Stomach (tissue), 8 donors: ENCODE measurements at regions not wholly inside any gene's neighbourhood (a gene's known extent, or its start where the extent isn't known, plus 50 kb on each side); places are given as distances from the start of the nearest gene placed in this dataset.

Experiments
- DNase-seq, 2 donors: peaks; one replicate each; pipeline versions ENCODE4 v3.0.0 to v3.0.0-alpha.2; 2013 to 2019
- H3K27ac ChIP-seq, 5 donors: fragments of 200-600 bp in 4 of 5; sonication (generic) in 4 of 5; one replicate each; pipeline ENCODE4 v1.5.1; 2013 to 2019; ENCODE audit warnings: mild to moderate bottlenecking in 1 of 5, moderate library complexity in 1 of 5
- H3K27me3 ChIP-seq, 3 donors: fragments of 200-600 bp; sonication (generic); one replicate each; pipeline ENCODE4 v1.5.1; 2017 to 2019; ENCODE audit warnings: mixed run types in 1 of 3
- H3K36me3 ChIP-seq, 4 donors: fragments of 200-600 bp; sonication (generic); 1 replicate in 3 of 4; 2 replicates in 1 of 4; pipeline ENCODE4 v1.5.1; 2016 to 2019
- H3K4me1 ChIP-seq, 4 donors: fragments of 200-600 bp; sonication (generic); one replicate each; pipeline ENCODE4 v1.5.1; 2016 to 2019
- H3K4me3 ChIP-seq, 4 donors: fragments of 200-600 bp; sonication (generic) in 3 of 4; one replicate each; pipeline ENCODE4 v1.5.1; 2016 to 2019; ENCODE audit warnings: mild to moderate bottlenecking in 1 of 4
- H3K9me3 ChIP-seq, 4 donors: fragments of 200-600 bp; sonication (generic); one replicate each; pipeline ENCODE4 v1.5.1; 2016 to 2019
- EP300 ChIP-seq: sonication (generic); formaldehyde crosslinking; IDR thresholded peaks from one replicate; pipeline ENCODE4 v1.6.1; 2017; ENCODE audit warnings: antibody characterized with exemption
- POLR2A ChIP-seq, 4 donors: fragments of 450-650 bp; IDR thresholded peaks; one replicate each; pipeline ENCODE4 v1.6.1; 2016; ENCODE audit warnings: antibody characterized with exemption in 4 of 4, control low read depth in 2 of 4, mild to moderate bottlenecking in 1 of 4, moderate library complexity in 1 of 4
- POLR2AphosphoS5 ChIP-seq, 3 donors: sonication (generic); formaldehyde crosslinking; IDR thresholded peaks; one replicate each; pipeline ENCODE4 v1.6.1; 2016; ENCODE audit warnings: antibody characterized with exemption in 3 of 3
- WGBS, 5 donors: extraction: QIAGEN DNeasy Blood & Tissue Kit in 3 of 5; methylation state at CpG; one replicate each; pipeline versions ENCODE4 v1.1.5 to v1.1.7; 2013 to 2018; 5-methylcytosine and 5-hydroxymethylcytosine counted together
- intact Hi-C: fragments of 100-400 bp; cut with DNase I; formaldehyde crosslinking; loops from one replicate; pipeline ENCODE4 v1.15.1; 2023; ENCODE audit warnings: low total_unique reads
- TF ChIP-seq, protein P1 (sequence below), 7 experiments: fragments of 450-650 bp in 4 of 7; fragments of 200-600 bp in 3 of 7; sonication (generic) in 3 of 7; IDR thresholded peaks; one replicate each; pipeline ENCODE4 v1.5.1; 2016 to 2019; ENCODE audit warnings: antibody characterized with exemption in 7 of 7, control low read depth in 2 of 7, mild to moderate bottlenecking in 1 of 7
- donor health status: healthy with polysubstance abuse.
- donor health status: Bipolar disorder and iron deficiency.
- donor health status: healthy.

GRCh38 chr6:105791179-105791578 lies 295.0 kb upstream of the PRDM1 start:
- TF ChIP-seq, protein P1, sequence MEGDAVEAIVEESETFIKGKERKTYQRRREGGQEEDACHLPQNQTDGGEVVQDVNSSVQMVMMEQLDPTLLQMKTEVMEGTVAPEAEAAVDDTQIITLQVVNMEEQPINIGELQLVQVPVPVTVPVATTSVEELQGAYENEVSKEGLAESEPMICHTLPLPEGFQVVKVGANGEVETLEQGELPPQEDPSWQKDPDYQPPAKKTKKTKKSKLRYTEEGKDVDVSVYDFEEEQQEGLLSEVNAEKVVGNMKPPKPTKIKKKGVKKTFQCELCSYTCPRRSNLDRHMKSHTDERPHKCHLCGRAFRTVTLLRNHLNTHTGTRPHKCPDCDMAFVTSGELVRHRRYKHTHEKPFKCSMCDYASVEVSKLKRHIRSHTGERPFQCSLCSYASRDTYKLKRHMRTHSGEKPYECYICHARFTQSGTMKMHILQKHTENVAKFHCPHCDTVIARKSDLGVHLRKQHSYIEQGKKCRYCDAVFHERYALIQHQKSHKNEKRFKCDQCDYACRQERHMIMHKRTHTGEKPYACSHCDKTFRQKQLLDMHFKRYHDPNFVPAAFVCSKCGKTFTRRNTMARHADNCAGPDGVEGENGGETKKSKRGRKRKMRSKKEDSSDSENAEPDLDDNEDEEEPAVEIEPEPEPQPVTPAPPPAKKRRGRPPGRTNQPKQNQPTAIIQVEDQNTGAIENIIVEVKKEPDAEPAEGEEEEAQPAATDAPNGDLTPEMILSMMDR (IDR thresholded peaks at IDR 0.05), result no peak
- TF ChIP-seq POLR2A (IDR thresholded peaks at IDR 0.05) (no peak), EP300 (no peak), POLR2AphosphoS5 (IDR thresholded peaks at IDR 0.05) (no peak)
- H3K4me3 ChIP-seq, result no peak overlapping the region
- no peaks in the 10 kb centered on the region for H3K9me3 ChIP-seq
- H3K27me3 ChIP-seq, result no peaks in the 10 kb centered on the region
- peaks cover 0 to 18% (median 9%) of the 10 kb centered on the region in 4 donors for H3K4me1 ChIP-seq
- WGBS, 5 donors, result 50 to 75% (median 70%) methylated on average over 1 of the region's 1 CpG
- H3K27ac ChIP-seq, result no peak overlapping the region
- intact Hi-C loops, result no loop called here
- no peak for DNase-seq
- H3K36me3 ChIP-seq, result no peaks in the 10 kb centered on the region

DNA sequence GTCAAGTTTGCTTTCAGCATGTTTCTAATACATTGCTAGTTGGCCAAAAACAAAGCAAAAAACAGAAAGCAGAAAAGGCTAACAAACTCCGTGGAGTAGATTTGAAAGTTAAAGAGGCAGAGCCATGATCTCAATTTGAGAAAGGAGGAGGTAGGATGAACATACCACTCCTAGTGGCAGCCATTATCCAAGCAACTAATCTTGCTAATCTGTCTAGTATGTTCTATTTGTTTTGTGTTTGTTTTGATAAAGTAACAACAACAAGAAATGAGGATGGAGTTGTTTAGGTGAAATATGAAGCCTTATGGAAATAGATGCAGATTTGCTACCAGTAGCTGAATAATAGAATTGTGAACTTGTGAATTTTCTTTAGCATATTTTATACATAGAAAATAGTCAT lies 295.5 kb upstream of the PRDM1 start:
- no peak overlapping the region for H3K4me3 ChIP-seq
- H3K27ac ChIP-seq, result no peak overlapping the region
- H3K36me3 ChIP-seq, result no peaks in the 10 kb centered on the region
- H3K27me3 ChIP-seq, result no peaks in the 10 kb centered on the region
- TF ChIP-seq POLR2AphosphoS5 (IDR thresholded peaks at IDR 0.05), result no peak
- no peak for TF ChIP-seq EP300
- TF ChIP-seq POLR2A (IDR thresholded peaks at IDR 0.05), result no peak
- TF ChIP-seq, protein P1 (IDR thresholded peaks at IDR 0.05), result no peak
- H3K9me3 ChIP-seq, result no peaks in the 10 kb centered on the region
- peaks cover 0 to 14% (median 7%) of the 10 kb centered on the region in 4 donors for H3K4me1 ChIP-seq
- WGBS, 5 donors, result 41 to 58% (median 47%) methylated on average over 1 of the region's 1 CpG
- DNase-seq, result no peak
- intact Hi-C loops, result no loop called here

- H3K4me1 ChIP-seq, result peaks cover 0 to 15% (median 7%) of the 10 kb centered on the region in 4 donors
Measured at GRCh38 chr6:105789935-105790334, 296.2 kb upstream of the PRDM1 start.

DNA sequence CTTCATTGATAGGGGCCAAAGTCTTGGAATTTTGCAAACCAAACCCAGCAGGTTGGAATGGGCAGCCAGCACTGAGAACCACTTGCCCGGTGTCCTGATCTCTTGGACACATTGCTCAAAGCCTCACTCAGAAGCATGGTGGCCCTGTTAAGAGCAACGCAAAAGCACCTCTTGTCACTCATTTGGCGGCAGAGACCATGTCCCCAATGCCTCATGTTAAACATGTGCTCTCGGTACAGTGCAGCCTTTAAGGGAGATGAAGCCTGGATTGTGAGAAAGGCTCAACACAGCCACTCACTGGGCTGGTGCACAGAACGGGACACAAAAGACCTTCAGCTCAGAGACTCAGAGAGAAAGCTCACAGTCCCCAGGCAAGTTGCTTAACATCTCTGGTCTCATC lies 298.4 kb upstream of the PRDM1 start:
- H3K4me3 ChIP-seq, result no peak overlapping the region
- no peaks in the 10 kb centered on the region for H3K36me3 ChIP-seq
- H3K9me3 ChIP-seq, result no peaks in the 10 kb centered on the region
- H3K27ac ChIP-seq, result no peak overlapping the region
- DNase-seq, result no peak
- no peaks in the 10 kb centered on the region for H3K27me3 ChIP-seq
- WGBS, 5 donors, result 91 to 100% (median 96%) methylated on average over 4 to 5 of the region's 5 CpGs
- peaks cover 0 to 12% (median 0%) of the 10 kb centered on the region in 4 donors for H3K4me1 ChIP-seq
- no peak for TF ChIP-seq EP300
- no peak for TF ChIP-seq POLR2AphosphoS5 (IDR thresholded peaks at IDR 0.05)
- no peak for TF ChIP-seq POLR2A (IDR thresholded peaks at IDR 0.05)
- TF ChIP-seq, protein P1 (IDR thresholded peaks at IDR 0.05), result no peak
- intact Hi-C loops, result no loop called here

More at GRCh38 chr6:105789935-105790334, 296.2 kb upstream of the PRDM1 start:
- no peak for DNase-seq
- TF ChIP-seq EP300 (no peak), POLR2AphosphoS5 (IDR thresholded peaks at IDR 0.05) (no peak), POLR2A (IDR thresholded peaks at IDR 0.05) (no peak)
- TF ChIP-seq, protein P1 (IDR thresholded peaks at IDR 0.05), result no peak
- no peaks in the 10 kb centered on the region for H3K27me3 ChIP-seq
- intact Hi-C loops, result no loop called here
- H3K27ac ChIP-seq, result no peak overlapping the region
- no peak overlapping the region for H3K4me3 ChIP-seq
- H3K36me3 ChIP-seq, result no peaks in the 10 kb centered on the region
- no peaks in the 10 kb centered on the region for H3K9me3 ChIP-seq
- WGBS, 5 donors, result 52 to 75% (median 67%) methylated on average over 2 of the region's 2 CpGs
